Muscle of back (tissue), 3 donors: ENCODE measurements at regions not wholly inside any gene's neighbourhood (a gene's known extent, or its start where the extent isn't known, plus 50 kb on each side); places are given as distances from the start of the nearest gene placed in this dataset.
"Not testable (repeated sequence)": the region's sequence is repeated elsewhere in the genome, so short reads cannot be mapped to it uniquely, and the experiment has no call there.

Experiments
- DNase-seq, 3 donors: peaks; one replicate each; pipeline versions ENCODE4 v3.0.0 to v3.0.0-alpha.2; 2013

DNA sequence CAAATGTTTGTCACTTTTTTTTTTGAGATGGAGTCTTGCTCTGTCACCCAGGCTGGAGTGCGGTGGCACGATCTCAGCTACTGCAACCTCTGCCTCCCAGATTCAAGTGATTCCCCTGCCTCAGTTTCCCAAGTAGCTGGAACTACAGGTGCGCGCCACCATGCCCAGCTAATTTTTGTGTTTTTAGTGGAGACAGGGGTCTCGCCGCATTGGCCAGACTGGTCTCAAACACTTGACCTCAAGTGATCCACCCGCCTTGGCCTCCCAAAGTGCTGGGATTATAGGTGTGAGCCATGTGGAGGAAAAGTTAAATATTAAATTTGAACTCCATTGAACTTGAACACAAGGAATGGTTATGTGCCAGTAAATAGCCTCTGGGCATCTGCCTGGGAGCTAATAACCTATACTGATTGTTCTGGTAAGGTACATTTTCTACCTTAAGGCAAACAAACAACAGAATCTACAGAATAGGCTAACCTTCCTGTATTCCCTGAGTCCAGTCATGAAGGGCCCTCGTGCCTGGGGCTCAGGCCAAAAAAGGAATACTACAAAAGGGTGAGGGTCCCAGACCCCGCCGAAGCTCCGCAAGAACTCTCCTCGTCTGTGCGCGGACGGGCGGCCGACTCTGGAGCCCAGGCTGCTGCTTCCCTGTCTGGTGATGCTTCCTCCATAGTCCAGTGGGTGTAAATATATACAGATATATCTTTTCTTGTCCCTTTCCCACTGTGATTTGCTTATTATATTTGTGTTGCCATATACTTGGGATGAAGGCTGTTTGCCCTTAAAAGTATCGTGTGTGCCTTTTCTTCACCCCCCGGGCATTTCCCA is 74.0 kb upstream of the EIF5 start:
- peak in 1 of 3 donors; percentile 1 for DNase-seq

DNA sequence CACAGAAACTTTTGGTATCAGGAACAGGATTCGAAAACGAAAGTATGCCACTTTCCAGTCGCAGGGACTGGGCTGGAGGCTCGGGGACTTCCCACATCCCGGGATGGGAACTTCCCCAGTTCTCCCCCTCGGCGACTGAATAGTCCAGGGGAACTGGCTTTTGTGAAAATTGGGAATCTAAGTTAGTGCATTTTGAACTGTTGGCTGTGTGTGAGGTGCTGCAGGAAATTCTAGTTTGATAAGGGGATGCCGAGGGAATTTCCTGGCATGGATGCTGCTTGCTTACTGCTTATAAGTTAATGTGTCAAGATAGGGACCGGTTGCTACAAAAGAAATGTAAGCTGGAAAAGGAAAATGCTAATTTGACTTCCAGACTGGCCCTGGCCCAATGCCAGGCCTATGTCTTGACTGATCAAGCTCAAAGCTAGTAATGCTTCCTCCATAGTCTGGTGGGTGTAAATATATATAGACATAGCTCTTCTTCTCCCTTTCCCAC is 73.4 kb upstream of the EIF5 start:
- peak in 2 of 3 donors; percentile 41 to 64 for DNase-seq

- no peak for DNase-seq
Measured at GRCh38 chr14:103267226-103267910, 66.7 kb upstream of the EIF5 start.

DNA sequence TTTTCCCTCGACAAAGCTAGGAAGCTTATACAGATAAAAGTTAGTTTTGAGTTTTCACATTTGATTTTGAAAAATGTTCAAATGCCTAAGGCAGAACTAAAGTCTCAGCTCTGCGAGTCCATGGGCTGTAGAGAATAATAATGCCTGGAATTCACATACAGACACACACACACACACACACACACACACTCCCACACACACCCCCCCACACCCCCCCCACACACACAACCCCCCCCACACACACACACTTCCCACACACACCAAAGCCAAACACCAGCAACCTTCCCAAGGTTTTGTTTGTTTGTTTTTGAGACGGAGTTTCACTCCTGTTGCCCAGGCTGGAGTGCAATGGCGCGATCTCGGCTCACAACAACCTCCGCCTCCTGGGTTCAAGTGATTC is 62.8 kb upstream of the EIF5 start:
- no peak for DNase-seq

DNA sequence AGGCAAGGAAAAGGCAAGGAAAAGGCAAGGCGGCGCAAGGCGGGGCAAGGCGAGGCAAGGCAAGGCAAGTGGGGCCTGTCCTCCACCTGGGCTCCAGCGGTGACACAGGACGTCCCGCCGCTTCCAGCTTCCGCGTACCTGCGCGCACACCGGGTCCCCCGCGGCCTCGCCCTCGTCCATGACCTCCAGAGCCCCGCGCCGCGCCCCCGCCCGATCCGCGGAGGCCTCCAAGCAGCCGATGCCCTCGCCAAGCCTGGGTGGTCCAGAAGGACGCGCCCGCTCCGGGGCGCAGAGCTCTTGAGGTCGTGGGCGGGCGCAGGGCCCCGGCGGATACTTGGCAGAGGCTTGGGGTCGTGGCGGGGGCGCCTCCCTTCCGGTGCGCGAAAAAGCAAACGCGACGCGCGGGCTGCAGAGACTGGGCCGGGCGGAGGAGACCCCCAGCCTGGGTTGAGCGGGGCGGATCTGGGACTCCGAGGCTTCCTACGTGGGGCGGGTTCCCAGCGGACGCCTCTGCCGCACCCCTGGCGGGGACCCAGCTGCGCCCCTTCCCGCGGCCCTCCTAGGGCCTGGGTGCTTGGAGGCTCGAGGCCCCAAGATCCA is 60.8 kb upstream of the EIF5 start:
- DNase-seq = peak in 2 of 3 donors; percentile 42 to 72

DNA sequence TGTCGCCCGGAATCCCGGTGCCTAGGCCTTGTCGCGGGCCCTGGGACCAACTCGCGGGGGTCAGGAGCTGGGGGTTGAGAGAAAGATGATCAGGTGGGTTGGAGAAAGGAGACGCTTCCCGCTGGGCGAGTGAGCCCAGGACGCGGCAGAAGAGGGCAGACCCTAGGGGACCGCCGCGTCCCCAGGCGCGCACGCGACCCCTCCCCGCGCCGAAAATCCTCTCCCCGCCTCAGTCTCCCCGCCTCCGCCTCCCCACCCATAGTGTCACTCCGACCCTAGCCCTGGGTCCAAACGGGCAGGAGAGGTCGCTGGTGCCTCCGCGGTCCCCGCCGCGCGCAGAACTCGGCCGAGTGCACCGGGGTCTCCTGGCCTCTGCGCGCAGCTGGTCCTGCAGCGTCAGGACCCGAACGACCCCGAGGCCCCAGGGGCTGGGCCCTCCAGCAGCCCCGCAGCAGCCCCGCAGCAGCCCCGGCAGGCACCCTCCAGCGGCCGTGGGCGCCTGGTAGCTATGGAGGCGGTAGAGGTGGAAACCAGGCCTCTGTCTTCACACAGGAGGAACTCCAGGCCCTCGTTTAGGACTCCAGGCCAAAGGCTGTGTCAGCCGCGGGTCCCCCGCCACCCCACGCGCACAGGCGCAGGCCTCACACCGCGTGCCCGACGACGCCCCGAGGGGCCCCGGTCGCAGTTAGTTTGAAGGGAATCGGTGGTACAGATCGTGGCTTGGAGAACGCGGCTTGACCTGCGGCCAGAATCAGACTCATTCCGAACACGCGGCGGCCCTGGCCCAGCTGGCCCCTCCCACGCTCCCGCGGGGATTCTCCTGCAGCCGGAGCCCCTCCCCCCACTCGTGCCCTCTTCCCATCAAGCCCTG is 60.1 kb upstream of the EIF5 start:
- peak in 1 of 3 donors; percentile 48 for DNase-seq

- no peak for DNase-seq
Measured at GRCh38 chr14:103275000-103275399, 59.0 kb upstream of the EIF5 start.

GRCh38 chr14:103277931-103278330 is 56.1 kb upstream of the EIF5 start:
- no peak for DNase-seq

- DNase-seq = peak in 1 of 3 donors; percentile 63
Measured at GRCh38 chr14:103279142-103280025, 54.7 kb upstream of the EIF5 start.

DNA sequence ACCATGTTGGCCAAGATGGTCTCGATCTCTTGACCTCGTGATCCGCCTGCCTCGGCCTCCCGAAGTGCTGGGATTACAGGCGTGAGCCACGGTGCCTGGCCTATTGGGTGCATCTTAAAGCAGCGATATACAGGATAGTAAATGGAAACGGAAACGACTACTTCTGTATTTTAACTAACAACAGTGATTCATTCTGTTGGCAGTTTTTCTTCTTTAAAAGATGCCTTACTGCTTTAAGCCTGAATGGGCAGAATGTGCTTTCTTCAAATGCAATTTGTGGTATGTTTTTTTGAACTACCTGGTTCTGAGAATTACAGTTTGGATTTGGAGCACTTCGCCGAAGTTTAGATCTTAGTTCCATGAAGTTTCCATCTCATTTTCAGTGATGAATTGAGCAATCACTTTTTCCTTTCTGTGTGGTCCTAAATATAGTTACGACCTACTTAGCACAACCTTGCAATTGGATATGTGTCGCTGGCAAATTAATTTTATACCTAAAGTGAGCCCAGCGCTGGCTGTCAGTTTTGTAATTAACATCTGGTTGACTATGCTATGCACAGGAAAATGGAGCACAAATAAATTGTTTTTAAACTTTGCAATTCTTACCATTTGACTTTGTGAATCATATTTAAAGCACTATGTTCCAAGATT is 53.6 kb upstream of the EIF5 start:
- DNase-seq = peak in 1 of 3 donors; percentile 15

GRCh38 chr14:103281496-103282231 is 52.4 kb upstream of the EIF5 start:
- DNase-seq = peak in 2 of 3 donors; percentile 27 to 53

- not testable (repeated sequence) for DNase-seq
Measured at GRCh38 chr14:103282309-103282708, 51.7 kb upstream of the EIF5 start.

- no peak for DNase-seq
Measured at GRCh38 chr14:103282932-103283331, 51.1 kb upstream of the EIF5 start.

DNA sequence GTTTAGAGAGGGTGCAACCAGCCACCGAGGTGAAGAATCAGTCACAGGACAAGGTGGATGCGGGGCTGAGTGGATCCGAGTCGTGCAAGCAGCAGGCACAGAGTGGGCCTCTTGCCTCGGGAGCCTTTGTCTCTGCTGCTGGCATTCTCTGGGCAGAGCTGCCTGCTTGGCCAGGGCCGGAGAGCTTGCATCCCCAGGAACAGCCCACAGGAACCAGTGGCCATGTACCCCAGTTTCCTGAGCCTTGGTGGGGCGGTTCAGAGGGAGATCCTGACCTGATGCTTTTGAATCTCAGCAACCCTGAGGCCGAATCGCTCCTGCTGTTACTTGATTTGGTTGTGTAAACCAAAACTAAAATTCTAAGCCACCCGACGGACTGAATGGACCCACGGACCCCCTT is 50.1 kb upstream of the EIF5 start:
- no peak for DNase-seq
